Loucy (cell line): ENCODE measurements at regions not wholly inside any gene's neighbourhood (a gene's known extent, or its start where the extent isn't known, plus 50 kb on each side); places are given as distances from the start of the nearest gene placed in this dataset.

ENCODE experiments used
- EZH2phosphoT487 ChIP-seq: fragments of 200-600 bp; IDR thresholded peaks from 2 replicates; pipeline ENCODE4 v1.6.1; 2018; ENCODE audit warnings: antibody characterized with exemption, mild to moderate bottlenecking, moderate library complexity, borderline replicate concordance
- TF ChIP-seq, protein P1 (sequence below): fragments of 200-600 bp; sonication (generic); conservative IDR thresholded peaks from 2 replicates; pipeline ENCODE4 v1.5.1; 2014; ENCODE audit warnings: mild to moderate bottlenecking, antibody characterized with exemption, low read length

DNA sequence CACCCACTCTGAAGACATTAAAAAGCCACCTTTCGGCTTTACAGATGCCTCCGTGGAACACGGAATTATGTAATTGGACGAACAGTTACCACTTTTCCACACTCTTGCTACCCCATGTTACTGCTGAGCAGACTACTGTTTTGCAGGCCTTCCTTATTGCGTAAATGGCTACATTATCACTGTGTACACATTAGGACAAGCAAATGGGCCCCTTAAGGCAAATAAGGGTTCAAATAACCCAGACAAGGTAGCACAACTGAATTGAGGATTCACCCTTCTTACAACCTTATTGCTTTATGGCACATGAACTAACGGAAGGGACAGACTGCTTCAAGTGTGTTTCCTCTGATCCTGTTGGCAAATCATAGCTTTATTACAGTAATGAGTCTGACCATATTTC lies 832.2 kb upstream of the FANCL start:
- TF ChIP-seq, protein P1, sequence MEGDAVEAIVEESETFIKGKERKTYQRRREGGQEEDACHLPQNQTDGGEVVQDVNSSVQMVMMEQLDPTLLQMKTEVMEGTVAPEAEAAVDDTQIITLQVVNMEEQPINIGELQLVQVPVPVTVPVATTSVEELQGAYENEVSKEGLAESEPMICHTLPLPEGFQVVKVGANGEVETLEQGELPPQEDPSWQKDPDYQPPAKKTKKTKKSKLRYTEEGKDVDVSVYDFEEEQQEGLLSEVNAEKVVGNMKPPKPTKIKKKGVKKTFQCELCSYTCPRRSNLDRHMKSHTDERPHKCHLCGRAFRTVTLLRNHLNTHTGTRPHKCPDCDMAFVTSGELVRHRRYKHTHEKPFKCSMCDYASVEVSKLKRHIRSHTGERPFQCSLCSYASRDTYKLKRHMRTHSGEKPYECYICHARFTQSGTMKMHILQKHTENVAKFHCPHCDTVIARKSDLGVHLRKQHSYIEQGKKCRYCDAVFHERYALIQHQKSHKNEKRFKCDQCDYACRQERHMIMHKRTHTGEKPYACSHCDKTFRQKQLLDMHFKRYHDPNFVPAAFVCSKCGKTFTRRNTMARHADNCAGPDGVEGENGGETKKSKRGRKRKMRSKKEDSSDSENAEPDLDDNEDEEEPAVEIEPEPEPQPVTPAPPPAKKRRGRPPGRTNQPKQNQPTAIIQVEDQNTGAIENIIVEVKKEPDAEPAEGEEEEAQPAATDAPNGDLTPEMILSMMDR: no peak
- no peak for TF ChIP-seq EZH2phosphoT487
